DMS153 (cell line): ENCODE measurements at regions not wholly inside any gene's neighbourhood (a gene's known extent, or its start where the extent isn't known, plus 50 kb on each side); places are given as distances from the start of the nearest gene placed in this dataset.
"Not testable (repeated sequence)": the region's sequence is repeated elsewhere in the genome, so short reads cannot be mapped to it uniquely, and the experiment has no call there.

ENCODE experiments used
- DNase-seq: peaks from one replicate; lab custom pipeline; 2025; lab: John Stamatoyannopoulos, UW

DNA sequence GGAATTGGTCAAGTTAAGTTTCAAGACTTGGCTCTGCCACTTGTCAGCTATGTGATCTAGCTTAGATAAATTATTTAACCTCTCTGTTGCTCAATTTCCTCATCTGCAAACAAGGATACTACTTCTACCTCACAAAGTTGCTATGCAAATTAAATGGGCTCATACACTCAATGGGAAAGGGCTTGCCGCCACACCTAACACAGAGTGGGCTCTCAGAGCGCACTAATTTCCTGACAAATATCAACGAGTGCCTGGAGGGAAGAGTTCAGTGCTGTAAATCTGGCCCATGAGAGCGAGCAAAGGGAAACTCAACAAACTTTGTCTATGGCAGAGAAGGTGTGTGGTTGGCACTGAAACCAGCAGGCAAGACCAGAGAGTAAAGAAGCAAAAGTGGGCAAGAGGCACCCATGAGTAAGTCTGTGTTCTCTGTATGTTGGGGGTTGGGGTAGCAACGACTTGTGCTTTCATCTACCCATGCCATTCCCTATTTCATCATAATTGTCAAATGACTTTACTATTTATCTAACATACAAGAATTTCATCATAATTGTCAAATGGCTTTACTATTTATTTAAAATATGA lies 60.7 kb upstream of the PHF21A start:
- no peak for DNase-seq

DNA sequence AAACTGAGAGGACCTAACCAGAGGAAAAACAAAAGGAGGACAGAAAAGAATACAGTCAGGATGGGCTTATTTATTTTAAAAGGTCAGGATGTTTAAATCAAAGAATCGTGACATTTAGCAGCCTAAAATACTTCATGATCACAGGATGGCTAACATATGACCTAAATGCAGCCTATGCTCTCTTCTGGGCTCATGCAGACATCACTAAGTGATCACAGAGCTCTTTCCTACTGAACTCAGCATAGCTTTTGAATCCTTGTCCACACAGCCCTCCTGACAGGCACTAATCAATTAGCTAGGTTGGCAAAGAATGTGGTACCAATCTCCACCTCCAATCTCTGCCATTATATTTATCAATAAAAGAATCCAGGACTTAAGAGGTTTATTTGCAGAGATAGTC lies 60.1 kb upstream of the PHF21A start:
- DNase-seq, result no peak

DNA sequence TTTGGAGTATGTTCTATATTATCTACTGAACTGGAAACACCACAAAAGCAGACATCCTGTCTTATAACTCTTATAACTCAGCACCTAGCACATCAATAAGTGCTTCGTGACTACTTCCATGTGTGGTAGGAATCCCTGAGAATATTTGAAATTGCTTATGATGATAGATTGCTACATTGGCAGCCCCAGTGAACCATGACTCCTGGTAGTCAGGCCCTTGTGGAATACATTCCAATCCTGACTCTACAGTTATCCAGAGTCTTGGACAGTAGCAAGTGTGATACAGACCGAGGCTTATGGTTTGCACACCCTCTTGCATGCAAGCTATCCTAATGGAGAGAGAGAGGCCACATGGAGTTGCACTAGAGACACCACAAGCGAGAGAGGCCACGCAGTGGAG lies 59.5 kb upstream of the PHF21A start:
- no peak for DNase-seq

DNA sequence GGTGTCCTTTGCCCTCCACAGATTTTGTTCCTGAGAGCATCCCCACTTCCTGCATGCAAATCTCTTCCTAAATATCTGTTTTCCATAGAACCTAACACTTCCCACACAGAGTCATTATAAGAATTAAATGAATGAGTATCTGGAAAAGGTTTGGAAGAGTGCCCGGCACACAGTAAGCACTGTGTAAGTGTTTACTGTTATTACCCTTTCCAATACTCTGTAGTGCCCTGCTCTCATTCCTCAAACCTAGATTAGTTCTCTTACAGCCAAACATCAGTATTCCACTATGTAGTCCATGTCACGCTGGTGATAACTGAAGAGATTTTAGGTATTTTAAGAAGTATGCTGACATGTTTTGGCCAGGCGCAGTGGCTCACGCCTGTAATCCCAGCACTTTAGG lies 57.3 kb upstream of the PHF21A start:
- no peak for DNase-seq

DNA sequence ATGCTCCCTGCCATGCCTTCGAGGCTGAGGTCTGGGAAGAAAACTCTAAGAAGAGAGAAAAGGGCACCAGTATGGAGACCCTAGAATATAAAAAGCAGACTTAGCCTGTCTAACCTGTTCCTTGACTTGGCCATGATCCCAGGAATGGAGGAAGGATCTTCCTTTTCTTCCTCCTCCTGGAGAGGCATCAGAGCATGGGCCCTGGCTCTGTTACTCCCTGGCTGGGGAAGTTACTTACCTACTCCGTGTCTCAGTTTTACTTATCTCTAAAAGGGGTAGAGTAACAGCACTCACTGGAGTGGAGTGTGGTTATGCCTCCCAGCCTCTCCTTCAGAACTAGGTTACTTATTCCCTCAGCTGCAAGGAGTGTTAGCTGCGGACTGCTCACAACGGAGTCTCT lies 55.2 kb upstream of the PHF21A start:
- DNase-seq, result no peak

DNA sequence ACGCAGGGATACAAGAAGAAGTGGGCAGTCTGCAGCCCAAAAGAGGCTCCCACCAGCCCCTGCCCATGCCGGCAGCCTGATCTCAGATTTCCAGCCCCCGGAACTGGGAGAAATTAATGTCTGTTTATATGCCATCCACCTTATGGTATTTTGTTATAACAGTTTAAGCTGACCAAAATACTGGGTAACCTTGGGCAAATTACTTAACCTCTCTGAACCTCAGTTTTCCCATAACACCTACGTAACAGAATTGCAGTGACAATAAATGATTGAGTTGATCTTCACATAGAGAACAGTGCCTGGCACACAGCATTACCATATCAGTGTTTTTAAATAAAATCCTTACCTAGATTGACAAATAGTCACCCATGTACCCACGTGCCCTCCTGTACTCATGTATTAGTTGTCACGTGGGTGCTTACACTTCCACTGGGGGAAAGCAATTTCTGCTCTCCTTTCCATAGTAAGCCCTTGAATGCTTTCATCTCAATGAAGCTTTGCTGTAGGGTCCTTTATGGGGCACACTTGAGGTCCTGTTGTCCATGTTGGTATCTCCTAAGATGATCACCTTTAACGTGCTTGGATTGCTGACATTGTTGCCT lies 54.2 kb upstream of the PHF21A start:
- DNase-seq, result no peak

DNA sequence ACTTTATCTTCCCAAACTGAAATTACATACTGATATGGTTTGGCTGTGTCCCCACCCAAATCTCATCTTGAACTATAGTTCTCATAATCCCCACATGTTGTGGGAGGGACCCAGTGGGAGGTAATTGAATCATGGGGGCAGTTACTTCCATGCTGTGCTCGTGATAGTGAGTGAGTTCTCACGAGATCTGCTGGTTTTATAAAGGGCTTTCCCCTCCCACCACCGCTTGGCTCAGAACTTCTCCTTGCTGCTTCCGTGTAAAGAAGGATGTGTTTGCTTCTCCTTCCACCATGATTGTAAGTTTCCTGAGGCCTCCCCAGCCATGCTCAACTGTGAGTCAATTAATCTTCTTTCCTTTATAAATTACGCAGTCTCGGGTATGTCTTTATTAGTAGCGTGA lies 50.4 kb upstream of the PHF21A start:
- not testable (repeated sequence) for DNase-seq
